ENCODE measurements at regions not wholly inside any gene's neighbourhood (a gene's known extent, or its start where the extent isn't known, plus 50 kb on each side); places are given as distances from the start of the nearest gene placed in this dataset.
"Not testable (repeated sequence)": the region's sequence is repeated elsewhere in the genome, so short reads cannot be mapped to it uniquely, and the experiment has no call there.

GRCh38 chr2:203626952-203627681 lies 79.3 kb upstream of the CD28 start:
- H3K27ac ChIP-seq: no peak overlapping the region
- TF ChIP-seq ZFX (IDR thresholded peaks at IDR 0.05; ENCODE audit: borderline replicate concordance): no peak
- TF ChIP-seq CTCF (IDR thresholded peaks at IDR 0.05): no peak

- no peak overlapping the region for H3K27ac ChIP-seq
- TF ChIP-seq CTCF (IDR thresholded peaks at IDR 0.05) (no peak), ZFX (IDR thresholded peaks at IDR 0.05; ENCODE audit: borderline replicate concordance) (no peak)
Measured at GRCh38 chr2:203629699-203630098, 76.7 kb upstream of the CD28 start.

- TF ChIP-seq ZFX (IDR thresholded peaks at IDR 0.05; ENCODE audit: borderline replicate concordance): no peak
- no peak for TF ChIP-seq CTCF (IDR thresholded peaks at IDR 0.05)
- H3K27ac ChIP-seq: peak overlapping the region; percentile 71
Measured at GRCh38 chr2:203631068-203631757, 75.2 kb upstream of the CD28 start.

GRCh38 chr2:203636588-203637470 lies 69.6 kb upstream of the CD28 start:
- no peak overlapping the region for H3K27ac ChIP-seq

GRCh38 chr2:203637471-203638167 lies 68.8 kb upstream of the CD28 start:
- no peak overlapping the region for H3K27ac ChIP-seq
- TF ChIP-seq CTCF (IDR thresholded peaks at IDR 0.05) (no peak), ZFX (IDR thresholded peaks at IDR 0.05; ENCODE audit: borderline replicate concordance) (no peak)

More at GRCh38 chr2:203636588-203637470, 69.6 kb upstream of the CD28 start:
- no peak for TF ChIP-seq ZFX (IDR thresholded peaks at IDR 0.05; ENCODE audit: borderline replicate concordance)
- TF ChIP-seq CTCF (IDR thresholded peaks at IDR 0.05): no peak

- H3K27ac ChIP-seq: not testable (repeated sequence)
Measured at GRCh38 chr2:203641865-203642264, 64.6 kb upstream of the CD28 start.

- not testable (repeated sequence) for H3K27ac ChIP-seq
Measured at GRCh38 chr2:203642841-203643240, 63.6 kb upstream of the CD28 start.

Data from 22Rv1 (cell line).